ENCODE measurements at regions not wholly inside any gene's neighbourhood (a gene's known extent, or its start where the extent isn't known, plus 50 kb on each side); places are given as distances from the start of the nearest gene placed in this dataset.

DNA sequence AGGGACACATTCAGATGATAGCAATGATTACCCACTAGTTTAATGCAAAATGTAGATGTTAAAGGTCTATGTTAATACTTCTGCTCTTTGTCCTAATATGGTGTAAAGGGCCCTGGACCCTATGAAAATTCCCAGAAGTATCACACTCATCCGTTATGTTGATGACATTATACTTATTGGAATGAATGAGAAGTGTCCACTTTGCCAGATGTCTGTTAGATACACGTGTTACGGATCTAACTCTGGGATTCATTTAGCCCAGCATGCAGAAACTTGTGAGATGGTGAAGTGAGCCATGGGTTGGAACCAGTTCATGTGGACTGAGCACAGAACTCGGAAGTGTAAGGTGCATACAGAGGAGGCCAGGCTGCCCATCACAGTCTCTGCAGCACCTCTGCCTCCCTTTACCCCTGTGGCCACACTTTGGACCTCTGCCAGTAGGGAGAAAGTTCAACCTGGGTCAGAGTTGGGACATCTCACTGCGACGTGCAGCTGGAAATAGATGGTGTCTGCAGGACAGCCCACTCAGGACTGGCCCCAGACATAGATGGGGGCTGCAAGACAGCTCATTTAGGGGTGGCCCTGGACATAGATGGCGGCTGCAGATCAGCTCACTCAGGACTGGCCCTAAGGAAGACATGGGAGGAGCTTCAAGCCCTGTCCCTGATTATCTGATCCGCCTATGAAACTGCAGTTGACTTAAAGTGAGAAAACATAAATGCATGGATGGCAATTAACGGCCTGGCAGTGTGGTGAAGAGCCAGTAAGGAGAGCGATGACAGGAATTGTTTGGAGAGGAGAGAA, 71.2 kb upstream of the THBS2 start:
- TF ChIP-seq, protein P1, sequence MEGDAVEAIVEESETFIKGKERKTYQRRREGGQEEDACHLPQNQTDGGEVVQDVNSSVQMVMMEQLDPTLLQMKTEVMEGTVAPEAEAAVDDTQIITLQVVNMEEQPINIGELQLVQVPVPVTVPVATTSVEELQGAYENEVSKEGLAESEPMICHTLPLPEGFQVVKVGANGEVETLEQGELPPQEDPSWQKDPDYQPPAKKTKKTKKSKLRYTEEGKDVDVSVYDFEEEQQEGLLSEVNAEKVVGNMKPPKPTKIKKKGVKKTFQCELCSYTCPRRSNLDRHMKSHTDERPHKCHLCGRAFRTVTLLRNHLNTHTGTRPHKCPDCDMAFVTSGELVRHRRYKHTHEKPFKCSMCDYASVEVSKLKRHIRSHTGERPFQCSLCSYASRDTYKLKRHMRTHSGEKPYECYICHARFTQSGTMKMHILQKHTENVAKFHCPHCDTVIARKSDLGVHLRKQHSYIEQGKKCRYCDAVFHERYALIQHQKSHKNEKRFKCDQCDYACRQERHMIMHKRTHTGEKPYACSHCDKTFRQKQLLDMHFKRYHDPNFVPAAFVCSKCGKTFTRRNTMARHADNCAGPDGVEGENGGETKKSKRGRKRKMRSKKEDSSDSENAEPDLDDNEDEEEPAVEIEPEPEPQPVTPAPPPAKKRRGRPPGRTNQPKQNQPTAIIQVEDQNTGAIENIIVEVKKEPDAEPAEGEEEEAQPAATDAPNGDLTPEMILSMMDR (IDR thresholded peaks at IDR 0.05) = no peak
- no peak for TF ChIP-seq POLR2A (IDR thresholded peaks at IDR 0.05)

Data from Peyer's patch (tissue), 4 donors.